ENCODE measurements at regions not wholly inside any gene's neighbourhood (a gene's known extent, or its start where the extent isn't known, plus 50 kb on each side); places are given as distances from the start of the nearest gene placed in this dataset.

GRCh38 chr4:159606835-159607234 lies 504.0 kb downstream of the RAPGEF2 start (continued):
- TF ChIP-seq BCL3 (IDR thresholded peaks at IDR 0.05; ENCODE audit: borderline replicate concordance, insufficient read depth, low read depth, low read length, poor library complexity, severe bottlenecking) (no peak), PAX8 (IDR thresholded peaks at IDR 0.05) (no peak), STAT3 (IDR thresholded peaks at IDR 0.05; ENCODE audit: low read depth, low read length) (no peak), BACH1 (IDR thresholded peaks at IDR 0.05; ENCODE audit: borderline replicate concordance) (no peak), IRF4 (IDR thresholded peaks at IDR 0.05; ENCODE audit: low read depth, low read length) (no peak), ZBTB33 (IDR thresholded peaks at IDR 0.05) (no peak), RBBP5 (conservative IDR thresholded peaks at IDR 0.05) (no peak)
- TF ChIP-seq, protein P1, sequence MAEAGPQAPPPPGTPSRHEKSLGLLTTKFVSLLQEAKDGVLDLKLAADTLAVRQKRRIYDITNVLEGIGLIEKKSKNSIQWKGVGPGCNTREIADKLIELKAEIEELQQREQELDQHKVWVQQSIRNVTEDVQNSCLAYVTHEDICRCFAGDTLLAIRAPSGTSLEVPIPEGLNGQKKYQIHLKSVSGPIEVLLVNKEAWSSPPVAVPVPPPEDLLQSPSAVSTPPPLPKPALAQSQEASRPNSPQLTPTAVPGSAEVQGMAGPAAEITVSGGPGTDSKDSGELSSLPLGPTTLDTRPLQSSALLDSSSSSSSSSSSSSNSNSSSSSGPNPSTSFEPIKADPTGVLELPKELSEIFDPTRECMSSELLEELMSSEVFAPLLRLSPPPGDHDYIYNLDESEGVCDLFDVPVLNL (IDR thresholded peaks at IDR 0.05; ENCODE audit: low read depth, low read length), result no peak

DNA sequence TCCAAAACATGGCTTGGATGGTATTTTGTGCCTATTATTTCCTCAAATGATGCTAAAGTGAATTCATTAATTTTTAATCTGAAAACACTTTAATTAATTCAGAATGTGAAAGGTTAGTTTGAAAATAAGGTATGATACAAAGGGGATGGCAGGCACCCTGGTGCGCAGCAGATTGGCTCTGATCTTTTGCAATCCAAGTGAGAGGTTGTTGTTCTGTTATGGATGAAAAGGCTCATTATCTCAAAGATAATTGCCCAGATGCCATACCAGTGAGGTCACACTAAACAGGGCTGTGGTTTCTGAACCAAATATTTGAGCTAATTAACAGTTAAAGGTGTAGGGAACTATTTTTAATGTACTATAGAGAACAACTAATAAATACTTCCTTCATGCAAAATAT lies 504.9 kb downstream of the RAPGEF2 start:
- ChIA-PET POLR2A (no interaction called here), SMC1A (ENCODE audit: uncharacterized antibody, unreplicated experiment) (no interaction called here), CTCF (no interaction called here), RAD21 (ENCODE audit: unreplicated experiment) (no interaction called here)
- Histone ChIP-seq H4K20me1 (ENCODE audit: control insufficient read depth, insufficient read depth) (no peaks in the 10 kb centered on the region), H3K4me2 (ENCODE audit: control insufficient read depth, insufficient read depth) (no peak overlapping the region), H3K27me3 (replicated peaks in 1 of 2; ENCODE audit: control insufficient read depth in 2 of 2, insufficient read depth in 2 of 2, low read length in 1 of 2) (no peaks in the 10 kb centered on the region), H3K9me3 (replicated peaks; ENCODE audit: control insufficient read depth, insufficient read depth, low read length) (no peaks in the 10 kb centered on the region), H3K79me2 (ENCODE audit: control insufficient read depth, insufficient read depth, low read length) (no peaks in the 10 kb centered on the region), H3K27ac (ENCODE audit: control insufficient read depth, insufficient read depth) (no peak overlapping the region), H3K9ac (ENCODE audit: control insufficient read depth, insufficient read depth, low read length) (no peak overlapping the region), H3K4me1 (ENCODE audit: control insufficient read depth, insufficient read depth, low read length) (no peaks in the 10 kb centered on the region), H3K4me3 (no peak overlapping the region), H3K36me3 (ENCODE audit: control insufficient read depth in 2 of 2, insufficient read depth in 2 of 2, low read length in 1 of 2) (no peaks in the 10 kb centered on the region), H2AFZ (ENCODE audit: control insufficient read depth, low read depth, low read length) (no peak overlapping the region)
- FAIRE-seq, result no peak
- no TSS peak for BruUV-seq (replicated peaks)
- DNase-seq (ENCODE audit: low read depth, low spot score), result no peak
- intact Hi-C loops (cut with micrococcal nuclease; ENCODE audit: unreplicated experiment), result no loop called here
- in situ Hi-C loops (cut with MboI), result no loop called here
- ATAC-seq, result no peak
- WGBS (ENCODE audit: insufficient coverage, insufficient replicate concordance, low lambda C conversion rate, missing lambda C conversion rate), result 100% methylated on average over 1 of the region's 1 CpG
- TF ChIP-seq RFX5 (IDR thresholded peaks at IDR 0.05; ENCODE audit: low read depth, low read length), result no peak
- TF ChIP-seq CHD1 (IDR thresholded peaks at IDR 0.05; ENCODE audit: low read depth, low read length), result no peak
- no peak for TF ChIP-seq HDGF (IDR thresholded peaks at IDR 0.05)
- TF ChIP-seq, protein P2, sequence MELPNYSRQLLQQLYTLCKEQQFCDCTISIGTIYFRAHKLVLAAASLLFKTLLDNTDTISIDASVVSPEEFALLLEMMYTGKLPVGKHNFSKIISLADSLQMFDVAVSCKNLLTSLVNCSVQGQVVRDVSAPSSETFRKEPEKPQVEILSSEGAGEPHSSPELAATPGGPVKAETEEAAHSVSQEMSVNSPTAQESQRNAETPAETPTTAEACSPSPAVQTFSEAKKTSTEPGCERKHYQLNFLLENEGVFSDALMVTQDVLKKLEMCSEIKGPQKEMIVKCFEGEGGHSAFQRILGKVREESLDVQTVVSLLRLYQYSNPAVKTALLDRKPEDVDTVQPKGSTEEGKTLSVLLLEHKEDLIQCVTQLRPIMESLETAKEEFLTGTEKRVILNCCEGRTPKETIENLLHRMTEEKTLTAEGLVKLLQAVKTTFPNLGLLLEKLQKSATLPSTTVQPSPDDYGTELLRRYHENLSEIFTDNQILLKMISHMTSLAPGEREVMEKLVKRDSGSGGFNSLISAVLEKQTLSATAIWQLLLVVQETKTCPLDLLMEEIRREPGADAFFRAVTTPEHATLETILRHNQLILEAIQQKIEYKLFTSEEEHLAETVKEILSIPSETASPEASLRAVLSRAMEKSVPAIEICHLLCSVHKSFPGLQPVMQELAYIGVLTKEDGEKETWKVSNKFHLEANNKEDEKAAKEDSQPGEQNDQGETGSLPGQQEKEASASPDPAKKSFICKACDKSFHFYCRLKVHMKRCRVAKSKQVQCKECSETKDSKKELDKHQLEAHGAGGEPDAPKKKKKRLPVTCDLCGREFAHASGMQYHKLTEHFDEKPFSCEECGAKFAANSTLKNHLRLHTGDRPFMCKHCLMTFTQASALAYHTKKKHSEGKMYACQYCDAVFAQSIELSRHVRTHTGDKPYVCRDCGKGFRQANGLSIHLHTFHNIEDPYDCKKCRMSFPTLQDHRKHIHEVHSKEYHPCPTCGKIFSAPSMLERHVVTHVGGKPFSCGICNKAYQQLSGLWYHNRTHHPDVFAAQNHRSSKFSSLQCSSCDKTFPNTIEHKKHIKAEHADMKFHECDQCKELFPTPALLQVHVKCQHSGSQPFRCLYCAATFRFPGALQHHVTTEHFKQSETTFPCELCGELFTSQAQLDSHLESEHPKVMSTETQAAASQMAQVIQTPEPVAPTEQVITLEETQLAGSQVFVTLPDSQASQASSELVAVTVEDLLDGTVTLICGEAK (IDR thresholded peaks at IDR 0.05; ENCODE audit: borderline replicate concordance), result no peak
- TF ChIP-seq CBX3 (IDR thresholded peaks at IDR 0.05; ENCODE audit: borderline replicate concordance, low read depth), result no peak
